Smooth muscle cell (in vitro differentiated cells): ENCODE measurements at regions not wholly inside any gene's neighbourhood (a gene's known extent, or its start where the extent isn't known, plus 50 kb on each side); places are given as distances from the start of the nearest gene placed in this dataset.
"Not testable (repeated sequence)": the region's sequence is repeated elsewhere in the genome, so short reads cannot be mapped to it uniquely, and the experiment has no call there.

Source experiments
- DNase-seq: peaks from one replicate; lab custom pipeline; 2025; ENCODE audit not compliant: unreplicated experiment; lab: John Stamatoyannopoulos, UW
- H2AFZ ChIP-seq: fragments of 200-600 bp; sonication (generic); 2 replicates; pipeline ENCODE4 v1.6.0; 2016; ENCODE audit warnings: antibody characterized with exemption, low read depth, mild to moderate bottlenecking
- H3F3A ChIP-seq: fragments of 200-600 bp; sonication (generic); 2 replicates; pipeline ENCODE4 v1.6.0; 2017; ENCODE audit warnings: antibody characterized with exemption, low read depth
- H3K27ac ChIP-seq: fragments of 200-600 bp; sonication (generic); 2 replicates; pipeline ENCODE4 v1.5.1; 2016; ENCODE audit warnings: low read depth, mild to moderate bottlenecking
- H3K27me3 ChIP-seq: fragments of 200-600 bp; sonication (generic); 2 replicates; pipeline ENCODE4 v1.6.1; 2016; ENCODE audit warnings: low read depth, mild to moderate bottlenecking
- H3K36me3 ChIP-seq: fragments of 200-600 bp; sonication (generic); 2 replicates; pipeline ENCODE4 v1.5.1; 2016; ENCODE audit warnings: low read depth
- H3K4me1 ChIP-seq: fragments of 200-600 bp; sonication (generic); 2 replicates; pipeline ENCODE4 v1.5.1; 2016; ENCODE audit warnings: low read depth
- H3K4me2 ChIP-seq: fragments of 200-600 bp; sonication (generic); 2 replicates; pipeline ENCODE4 v1.6.0; 2016; ENCODE audit warnings: mild to moderate bottlenecking
- H3K4me3 ChIP-seq: fragments of 200-600 bp; sonication (generic); 2 replicates; pipeline ENCODE4 v1.5.1; 2016; ENCODE audit warnings: mild to moderate bottlenecking
- H3K79me2 ChIP-seq: fragments of 200-600 bp; sonication (generic); 2 replicates; pipeline ENCODE4 v1.6.0; 2016; ENCODE audit warnings: low read depth, mild to moderate bottlenecking
- H3K9ac ChIP-seq: fragments of 200-600 bp; sonication (generic); 2 replicates; pipeline ENCODE4 v1.6.0; 2016; ENCODE audit warnings: low read depth
- H3K9me3 ChIP-seq: fragments of 200-600 bp; sonication (generic); replicated peaks from 2 replicates; pipeline ENCODE4 v1.5.1; 2016; ENCODE audit warnings: low read depth
- H4K20me1 ChIP-seq: fragments of 200-600 bp; sonication (generic); 2 replicates; pipeline ENCODE4 v1.6.0; 2016; ENCODE audit warnings: low read depth
- WGBS: methylation state at CpG from one replicate; pipeline ENCODE4 v1.1.7; 2016; ENCODE audit warnings: low lambda C conversion rate; 5-methylcytosine and 5-hydroxymethylcytosine counted together
- TF ChIP-seq, protein P1 (sequence below): fragments of 200-600 bp; sonication (generic); IDR thresholded peaks from 2 replicates; pipeline ENCODE4 v1.5.1; 2017; ENCODE audit warnings: borderline replicate concordance, mild to moderate bottlenecking, antibody characterized with exemption; ENCODE audit not compliant: insufficient read depth, poor library complexity, severe bottlenecking

DNA sequence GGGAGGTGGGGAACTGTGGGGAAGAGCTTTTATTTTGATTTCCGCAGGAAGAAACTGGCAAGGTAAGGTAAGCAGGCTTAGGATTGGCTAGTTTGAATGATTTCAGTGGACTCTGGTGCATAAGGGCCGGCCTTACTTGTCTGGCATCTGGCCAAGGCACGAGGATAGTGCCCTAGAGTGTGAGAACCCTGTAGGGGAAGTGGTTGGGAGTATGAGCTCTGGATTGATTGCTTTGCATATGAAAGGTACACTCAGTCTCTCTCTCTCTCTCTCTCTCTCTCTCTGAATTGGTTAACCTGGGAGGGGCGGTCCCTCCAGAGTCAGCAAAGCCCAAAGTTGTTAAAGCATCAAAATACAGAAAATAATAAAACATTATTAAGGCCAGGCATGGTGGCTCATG is 463.0 kb downstream of the SIPA1L2 start:
- Histone ChIP-seq H4K20me1 (no peaks in the 10 kb centered on the region), H3K79me2 (no peaks in the 10 kb centered on the region), H3K4me1 (no peaks in the 10 kb centered on the region), H3K9me3 (no peaks in the 10 kb centered on the region), H3F3A (no peaks in the 10 kb centered on the region), H3K27ac (no peak overlapping the region), H3K4me2 (no peak overlapping the region), H3K36me3 (no peaks in the 10 kb centered on the region), H3K27me3 (no peaks in the 10 kb centered on the region), H3K4me3 (no peak overlapping the region), H3K9ac (no peak overlapping the region), H2AFZ (no peak overlapping the region)
- 68% methylated on average over 4 of the region's 4 CpGs for whole genome bisulfite sequencing
- DNase-seq: no peak
- TF ChIP-seq, protein P1, sequence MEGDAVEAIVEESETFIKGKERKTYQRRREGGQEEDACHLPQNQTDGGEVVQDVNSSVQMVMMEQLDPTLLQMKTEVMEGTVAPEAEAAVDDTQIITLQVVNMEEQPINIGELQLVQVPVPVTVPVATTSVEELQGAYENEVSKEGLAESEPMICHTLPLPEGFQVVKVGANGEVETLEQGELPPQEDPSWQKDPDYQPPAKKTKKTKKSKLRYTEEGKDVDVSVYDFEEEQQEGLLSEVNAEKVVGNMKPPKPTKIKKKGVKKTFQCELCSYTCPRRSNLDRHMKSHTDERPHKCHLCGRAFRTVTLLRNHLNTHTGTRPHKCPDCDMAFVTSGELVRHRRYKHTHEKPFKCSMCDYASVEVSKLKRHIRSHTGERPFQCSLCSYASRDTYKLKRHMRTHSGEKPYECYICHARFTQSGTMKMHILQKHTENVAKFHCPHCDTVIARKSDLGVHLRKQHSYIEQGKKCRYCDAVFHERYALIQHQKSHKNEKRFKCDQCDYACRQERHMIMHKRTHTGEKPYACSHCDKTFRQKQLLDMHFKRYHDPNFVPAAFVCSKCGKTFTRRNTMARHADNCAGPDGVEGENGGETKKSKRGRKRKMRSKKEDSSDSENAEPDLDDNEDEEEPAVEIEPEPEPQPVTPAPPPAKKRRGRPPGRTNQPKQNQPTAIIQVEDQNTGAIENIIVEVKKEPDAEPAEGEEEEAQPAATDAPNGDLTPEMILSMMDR: no peak

DNA sequence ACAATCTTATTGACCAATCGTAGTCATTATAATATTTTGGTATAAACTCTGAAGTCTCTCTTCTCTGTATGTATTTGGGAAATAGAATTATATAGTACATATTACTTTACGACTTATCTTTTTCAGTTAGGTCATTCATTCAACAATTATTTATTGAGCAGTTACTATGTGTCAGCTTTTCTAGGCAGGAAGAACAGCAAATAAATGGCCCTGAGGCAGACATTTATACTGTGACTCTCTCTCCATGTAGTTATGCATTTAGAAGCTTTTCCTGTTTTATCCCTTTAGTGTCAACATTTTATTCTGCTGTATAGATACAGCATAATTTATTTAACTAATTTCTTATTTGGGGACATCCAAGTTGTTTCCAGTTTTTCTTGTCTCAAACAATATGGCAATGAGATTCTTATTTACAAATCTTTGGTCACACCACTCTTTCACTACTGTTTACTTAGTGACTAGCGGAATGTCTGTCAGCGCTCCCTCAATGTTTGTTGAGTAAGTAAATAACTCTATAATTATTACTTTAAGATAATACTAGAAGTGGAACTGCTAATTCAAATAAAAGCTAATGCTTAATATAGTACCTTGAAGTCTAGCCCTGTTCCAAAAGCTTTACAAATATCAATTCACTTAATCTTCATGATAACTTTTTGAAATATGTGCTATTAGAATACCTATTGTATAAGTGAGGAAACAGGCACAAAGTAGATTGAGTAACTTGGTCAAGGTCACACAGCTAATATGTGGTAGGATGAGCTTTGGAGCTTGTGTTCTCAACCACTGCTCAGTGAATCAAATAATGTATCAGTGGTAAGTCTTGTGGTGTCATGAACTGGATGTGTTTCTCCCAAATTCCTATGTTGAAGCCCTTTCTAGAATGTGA is 465.6 kb downstream of the SIPA1L2 start:
- no peak overlapping the region for H3K9ac ChIP-seq
- no peak overlapping the region for H3K4me2 ChIP-seq
- no peaks in the 10 kb centered on the region for H4K20me1 ChIP-seq
- WGBS: 95% methylated on average over 4 of the region's 4 CpGs
- H3K79me2 ChIP-seq: no peaks in the 10 kb centered on the region
- H3K27ac ChIP-seq: no peak overlapping the region
- H3F3A ChIP-seq: no peaks in the 10 kb centered on the region
- no peaks in the 10 kb centered on the region for H3K4me1 ChIP-seq
- H2AFZ ChIP-seq: no peak overlapping the region
- H3K27me3 ChIP-seq: no peaks in the 10 kb centered on the region
- TF ChIP-seq, protein P1: no peak
- no peaks in the 10 kb centered on the region for H3K9me3 ChIP-seq
- DNase-seq: no peak
- no peaks in the 10 kb centered on the region for H3K36me3 ChIP-seq
- no peak overlapping the region for H3K4me3 ChIP-seq

DNA sequence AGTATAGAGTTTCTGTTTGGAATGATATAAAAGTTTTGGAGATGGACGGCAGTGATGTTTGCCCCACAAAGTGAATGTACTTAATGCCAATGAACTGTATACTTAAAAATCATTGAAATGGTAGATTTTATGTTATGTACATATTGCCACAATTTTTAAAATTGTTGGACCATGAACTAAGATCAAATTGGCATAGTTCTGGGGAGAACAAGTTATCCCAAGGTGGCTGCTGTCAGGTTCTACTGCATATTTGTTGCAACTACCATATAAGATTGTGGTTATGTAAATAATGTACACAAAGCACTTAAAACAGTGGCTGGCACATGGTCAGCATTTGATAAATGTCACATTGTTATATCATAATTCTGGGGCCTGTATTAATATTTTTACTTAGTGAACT is 466.4 kb downstream of the SIPA1L2 start:
- no peak for DNase-seq
- TF ChIP-seq, protein P1: no peak
- Histone ChIP-seq H4K20me1 (no peaks in the 10 kb centered on the region), H3K27me3 (no peaks in the 10 kb centered on the region), H3K4me1 (no peaks in the 10 kb centered on the region), H2AFZ (no peak overlapping the region), H3K9me3 (no peaks in the 10 kb centered on the region), H3K27ac (no peak overlapping the region), H3K9ac (no peak overlapping the region), H3F3A (no peaks in the 10 kb centered on the region), H3K4me2 (no peak overlapping the region), H3K4me3 (no peak overlapping the region), H3K36me3 (no peaks in the 10 kb centered on the region), H3K79me2 (no peaks in the 10 kb centered on the region)
- WGBS: 100% methylated on average over 1 of the region's 1 CpG

DNA sequence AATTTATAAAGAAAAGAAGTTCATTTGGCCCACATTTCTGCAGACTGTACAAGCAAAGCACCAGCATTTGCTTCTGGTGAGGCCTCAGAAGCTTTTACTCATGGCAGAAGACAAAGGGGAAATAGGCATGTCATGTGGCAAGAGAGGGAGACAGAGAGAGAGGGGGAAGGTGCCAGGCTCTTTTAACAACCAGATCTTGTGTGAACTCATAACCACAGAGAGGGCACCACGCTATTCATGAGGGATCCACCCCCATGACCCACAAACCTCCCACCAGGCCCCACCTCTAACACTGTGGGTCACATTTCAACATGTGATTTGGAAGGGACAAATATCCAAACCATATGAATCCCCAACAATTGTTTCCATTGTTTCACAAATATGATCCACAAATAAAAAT is 467.9 kb downstream of the SIPA1L2 start:
- Histone ChIP-seq H3K4me2 (no peak overlapping the region), H3K9ac (no peak overlapping the region), H3K4me3 (no peak overlapping the region), H3K79me2 (no peaks in the 10 kb centered on the region), H3K36me3 (no peaks in the 10 kb centered on the region), H3K27ac (no peak overlapping the region), H4K20me1 (no peaks in the 10 kb centered on the region), H3K4me1 (no peaks in the 10 kb centered on the region), H3K27me3 (no peaks in the 10 kb centered on the region), H2AFZ (no peak overlapping the region), H3K9me3 (no peaks in the 10 kb centered on the region), H3F3A (no peaks in the 10 kb centered on the region)
- TF ChIP-seq, protein P1: no peak
- DNase-seq: no peak
- WGBS: 83% methylated on average over 1 of the region's 1 CpG

DNA sequence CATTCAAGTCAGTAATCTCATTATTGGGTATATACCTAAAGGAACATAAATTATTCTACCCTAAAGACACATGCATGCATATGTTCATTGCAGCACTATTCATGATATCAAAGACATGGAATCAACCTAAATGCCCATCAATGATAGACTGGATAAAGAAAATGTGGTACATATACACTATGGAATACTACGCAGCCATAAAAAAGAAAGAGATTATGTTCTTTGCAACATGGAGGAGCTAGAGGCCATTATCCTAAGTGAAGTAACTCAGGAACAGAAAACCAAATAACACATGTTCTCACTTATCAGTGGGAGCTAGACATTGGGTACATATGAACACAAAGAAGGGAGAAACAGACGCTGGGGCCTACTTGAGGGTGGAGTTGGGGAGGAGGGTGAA is 471.4 kb downstream of the SIPA1L2 start:
- DNase-seq, H3K4me2 ChIP-seq, H3K4me1 ChIP-seq, H3K27me3 ChIP-seq, H3K4me3 ChIP-seq, H2AFZ ChIP-seq, H3F3A ChIP-seq, H3K79me2 ChIP-seq, H3K9ac ChIP-seq, H3K9me3 ChIP-seq, H3K36me3 ChIP-seq, H3K27ac ChIP-seq, H4K20me1 ChIP-seq: not testable (repeated sequence)
- 100% methylated on average over 2 of the region's 2 CpGs for WGBS

DNA sequence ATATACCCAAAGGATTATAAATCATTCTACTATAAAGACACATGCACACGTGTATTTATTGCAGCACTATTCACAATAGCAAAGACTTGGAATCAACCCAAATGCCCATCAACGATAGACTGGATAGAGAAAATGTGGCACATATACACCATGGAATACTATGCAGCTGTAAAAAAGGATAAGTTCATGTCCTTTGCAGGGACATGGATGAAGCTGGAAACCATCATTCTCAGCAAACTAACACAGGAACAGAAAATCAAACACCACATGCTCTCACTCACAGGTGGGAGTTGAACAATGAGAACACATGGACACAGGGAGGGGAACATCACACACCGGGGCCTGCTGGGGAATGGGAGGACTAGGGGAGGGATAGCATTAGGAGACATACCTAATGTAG is 473.9 kb downstream of the SIPA1L2 start:
- H3K4me3 ChIP-seq, H3K27ac ChIP-seq, H3K9ac ChIP-seq, H4K20me1 ChIP-seq, H3K36me3 ChIP-seq, H3K9me3 ChIP-seq, H2AFZ ChIP-seq, DNase-seq, H3K27me3 ChIP-seq, H3F3A ChIP-seq, H3K79me2 ChIP-seq, H3K4me1 ChIP-seq, H3K4me2 ChIP-seq: not testable (repeated sequence)
- 93% methylated on average over 3 of the region's 3 CpGs for WGBS
